ENCODE measurements at regions not wholly inside any gene's neighbourhood (a gene's known extent, or its start where the extent isn't known, plus 50 kb on each side); places are given as distances from the start of the nearest gene placed in this dataset.

GRCh38 chr9:85215416-85215815 lies 526.3 kb downstream of the AGTPBP1 start:
- FAIRE-seq: no peak
- DNase-seq (ENCODE audit: insufficient read length, low spot score): no peak

GRCh38 chr9:85213650-85214607 lies 527.8 kb downstream of the AGTPBP1 start:
- FAIRE-seq (no peak), DNase-seq (ENCODE audit: insufficient read length, low spot score) (no peak)

- FAIRE-seq (no peak), DNase-seq (ENCODE audit: insufficient read length, low spot score) (no peak)
Observed at GRCh38 chr9:85212887-85213286, 528.9 kb downstream of the AGTPBP1 start.

GRCh38 chr9:85212209-85212608 lies 529.5 kb downstream of the AGTPBP1 start:
- no peak for FAIRE-seq

GRCh38 chr9:85208666-85209065 lies 533.1 kb downstream of the AGTPBP1 start:
- DNase-seq (ENCODE audit: insufficient read length, low spot score) (no peak), FAIRE-seq (no peak)

More at GRCh38 chr9:85212209-85212608, 529.5 kb downstream of the AGTPBP1 start:
- DNase-seq (ENCODE audit: insufficient read length, low spot score): no peak

GRCh38 chr9:85204176-85204575 lies 534.6 kb downstream of the NTRK2 start:
- no peak for DNase-seq (ENCODE audit: insufficient read length, low spot score)
- no peak for FAIRE-seq

GRCh38 chr9:85202596-85202995 lies 533.1 kb downstream of the NTRK2 start:
- FAIRE-seq: no peak
- no peak for DNase-seq (ENCODE audit: insufficient read length, low spot score)

GRCh38 chr9:85200726-85201404 lies 531.3 kb downstream of the NTRK2 start:
- FAIRE-seq (no peak), DNase-seq (ENCODE audit: insufficient read length, low spot score) (no peak)

GRCh38 chr9:85199866-85200495 lies 530.5 kb downstream of the NTRK2 start:
- DNase-seq (ENCODE audit: insufficient read length, low spot score) (no peak), FAIRE-seq (no peak)

GRCh38 chr9:85192750-85193149 lies 523.2 kb downstream of the NTRK2 start:
- DNase-seq (ENCODE audit: insufficient read length, low spot score) (no peak), FAIRE-seq (no peak)

- no peak for FAIRE-seq
- no peak for DNase-seq (ENCODE audit: insufficient read length, low spot score)
Observed at GRCh38 chr9:85186218-85186585, 516.7 kb downstream of the NTRK2 start.

GRCh38 chr9:85185486-85186217 lies 516.1 kb downstream of the NTRK2 start:
- DNase-seq (ENCODE audit: insufficient read length, low spot score) (no peak), FAIRE-seq (no peak)

- FAIRE-seq (no peak), DNase-seq (ENCODE audit: insufficient read length, low spot score) (no peak)
Observed at GRCh38 chr9:85182383-85182782, 512.9 kb downstream of the NTRK2 start.

GRCh38 chr9:85178474-85178873 lies 508.9 kb downstream of the NTRK2 start:
- DNase-seq (ENCODE audit: insufficient read length, low spot score): no peak
- no peak for FAIRE-seq

GRCh38 chr9:85173967-85174366 lies 504.4 kb downstream of the NTRK2 start:
- no peak for FAIRE-seq
- DNase-seq (ENCODE audit: insufficient read length, low spot score): no peak

- FAIRE-seq: no peak
- DNase-seq (ENCODE audit: insufficient read length, low spot score): no peak
Observed at GRCh38 chr9:85172001-85172978, 502.8 kb downstream of the NTRK2 start.

GRCh38 chr9:85171163-85171562 lies 501.6 kb downstream of the NTRK2 start:
- no peak for FAIRE-seq
- DNase-seq (ENCODE audit: insufficient read length, low spot score): no peak

- DNase-seq (ENCODE audit: insufficient read length, low spot score) (no peak), FAIRE-seq (no peak)
Observed at GRCh38 chr9:85168412-85168811, 498.9 kb downstream of the NTRK2 start.

- no peak for DNase-seq (ENCODE audit: insufficient read length, low spot score)
- FAIRE-seq: no peak
Observed at GRCh38 chr9:85167146-85167545, 497.6 kb downstream of the NTRK2 start.

- FAIRE-seq (no peak), DNase-seq (ENCODE audit: insufficient read length, low spot score) (no peak)
Observed at GRCh38 chr9:85163825-85164224, 494.3 kb downstream of the NTRK2 start.

All from GM19239 (cell line).